ENCODE measurements at regions not wholly inside any gene's neighbourhood (a gene's known extent, or its start where the extent isn't known, plus 50 kb on each side); places are given as distances from the start of the nearest gene placed in this dataset.

- TF ChIP-seq POLR2A (IDR thresholded peaks at IDR 0.05) (no peak), CTCF (IDR thresholded peaks at IDR 0.05) (no peak)
Observed at GRCh38 chr4:28879900-28880299, 1840.3 kb upstream of the PCDH7 start.
